Astrocyte (in vitro differentiated cells and primary cell): ENCODE measurements at regions not wholly inside any gene's neighbourhood (a gene's known extent, or its start where the extent isn't known, plus 50 kb on each side); places are given as distances from the start of the nearest gene placed in this dataset.

Experiments
- EZH2 ChIP-seq: IDR thresholded peaks from 2 replicates; pipeline ENCODE4 v1.6.1; 2012; ENCODE audit warnings: mild to moderate bottlenecking, low read length, inconsistent platforms; ENCODE audit not compliant: insufficient read depth
- TF ChIP-seq, protein P1 (sequence below): IDR thresholded peaks from 2 replicates; pipeline ENCODE4 v1.5.1; 2011; ENCODE audit warnings: low read depth, mild to moderate bottlenecking, inconsistent platforms, low read length, moderate library complexity; ENCODE audit not compliant: insufficient read depth

DNA sequence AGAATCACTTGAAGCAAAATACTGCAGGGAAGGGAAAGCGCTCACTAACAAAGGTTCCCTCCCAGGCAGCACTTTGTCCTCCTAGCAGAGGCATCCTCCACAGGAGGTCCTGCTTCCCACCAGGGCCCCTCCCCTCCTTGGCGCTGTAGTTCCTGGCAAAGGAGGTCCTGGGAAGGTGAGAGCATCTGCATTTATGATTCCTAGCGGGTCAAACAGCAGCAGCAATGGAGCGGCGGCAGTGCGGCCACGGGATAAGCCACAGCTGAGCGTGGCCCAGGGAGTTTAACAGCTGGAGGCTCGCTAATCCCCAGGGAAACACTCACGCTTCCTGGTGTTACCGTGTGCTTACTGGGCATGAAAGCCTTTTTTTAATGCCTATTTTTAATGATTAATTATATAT is 185.8 kb downstream of the TTLL2 start:
- TF ChIP-seq, protein P1, sequence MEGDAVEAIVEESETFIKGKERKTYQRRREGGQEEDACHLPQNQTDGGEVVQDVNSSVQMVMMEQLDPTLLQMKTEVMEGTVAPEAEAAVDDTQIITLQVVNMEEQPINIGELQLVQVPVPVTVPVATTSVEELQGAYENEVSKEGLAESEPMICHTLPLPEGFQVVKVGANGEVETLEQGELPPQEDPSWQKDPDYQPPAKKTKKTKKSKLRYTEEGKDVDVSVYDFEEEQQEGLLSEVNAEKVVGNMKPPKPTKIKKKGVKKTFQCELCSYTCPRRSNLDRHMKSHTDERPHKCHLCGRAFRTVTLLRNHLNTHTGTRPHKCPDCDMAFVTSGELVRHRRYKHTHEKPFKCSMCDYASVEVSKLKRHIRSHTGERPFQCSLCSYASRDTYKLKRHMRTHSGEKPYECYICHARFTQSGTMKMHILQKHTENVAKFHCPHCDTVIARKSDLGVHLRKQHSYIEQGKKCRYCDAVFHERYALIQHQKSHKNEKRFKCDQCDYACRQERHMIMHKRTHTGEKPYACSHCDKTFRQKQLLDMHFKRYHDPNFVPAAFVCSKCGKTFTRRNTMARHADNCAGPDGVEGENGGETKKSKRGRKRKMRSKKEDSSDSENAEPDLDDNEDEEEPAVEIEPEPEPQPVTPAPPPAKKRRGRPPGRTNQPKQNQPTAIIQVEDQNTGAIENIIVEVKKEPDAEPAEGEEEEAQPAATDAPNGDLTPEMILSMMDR: no peak
- no peak for TF ChIP-seq EZH2
